Keratinocyte (primary cell): ENCODE measurements at regions not wholly inside any gene's neighbourhood (a gene's known extent, or its start where the extent isn't known, plus 50 kb on each side); places are given as distances from the start of the nearest gene placed in this dataset.

Source experiments
- DNase-seq: peaks from one replicate; pipeline ENCODE4 v3.0.0-alpha.2; 2011; ENCODE audit warnings: low read depth, missing footprints, low spot score
- FAIRE-seq: peaks from 2 replicates; lab custom pipeline; 2011; peaks lifted over from hg19 to GRCh38; lab: Jason Lieb, UNC
- H2AFZ ChIP-seq: 2 replicates; pipeline ENCODE4 v1.6.0; 2012; ENCODE audit warnings: low read length, control low read depth, inconsistent platforms; ENCODE audit not compliant: control insufficient read depth
- H3K27ac ChIP-seq: 2 replicates; pipeline ENCODE4 v1.5.1; 2011; ENCODE audit warnings: low read length; ENCODE audit not compliant: control insufficient read depth, insufficient read depth
- H3K27me3 ChIP-seq: 3 replicates; pipeline ENCODE4 v1.6.0; 2011; ENCODE audit warnings: low read length; ENCODE audit not compliant: control insufficient read depth, insufficient read depth; ENCODE audit errors: extremely low read depth
- H3K36me3 ChIP-seq, 2 experiments: 2 replicates in 1 of 2; 3 replicates in 1 of 2; pipeline ENCODE4 v1.5.1; 2011; ENCODE audit warnings: low read length in 2 of 2, mild to moderate bottlenecking in 1 of 2; ENCODE audit not compliant: control insufficient read depth in 2 of 2, insufficient read depth in 2 of 2; ENCODE audit errors: extremely low read depth in 1 of 2
- H3K4me1 ChIP-seq: 3 replicates; pipeline ENCODE4 v1.5.1; 2011; ENCODE audit warnings: low read length; ENCODE audit not compliant: control insufficient read depth, insufficient read depth; ENCODE audit errors: extremely low read depth
- H3K4me2 ChIP-seq: 3 replicates; pipeline ENCODE4 v1.6.0; 2011; ENCODE audit warnings: low read depth, low read length; ENCODE audit not compliant: control insufficient read depth, insufficient read depth; ENCODE audit errors: extremely low read depth
- H3K4me3 ChIP-seq, 3 experiments: fragments of 200-600 bp in 1 of 3; sonication (generic) in 1 of 3; 2 replicates in 2 of 3; 3 replicates in 1 of 3; pipeline ENCODE4 v1.5.1; 2011 to 2016; ENCODE audit warnings: low read length in 3 of 3, mild to moderate bottlenecking in 3 of 3, control low read depth in 2 of 3, inconsistent platforms in 1 of 3, low read depth in 1 of 3, mixed read lengths in 1 of 3, mixed run types in 1 of 3, moderate library complexity in 1 of 3; ENCODE audit not compliant: control insufficient read depth in 2 of 3, insufficient read depth in 2 of 3; ENCODE audit errors: extremely low read depth in 1 of 3
- H3K79me2 ChIP-seq: 2 replicates; pipeline ENCODE4 v1.6.0; 2012; ENCODE audit warnings: low read length; ENCODE audit not compliant: control insufficient read depth, insufficient read depth
- H3K9ac ChIP-seq: 3 replicates; pipeline ENCODE4 v1.6.0; 2011; ENCODE audit warnings: low read length; ENCODE audit not compliant: control insufficient read depth, insufficient read depth; ENCODE audit errors: extremely low read depth
- H3K9me1 ChIP-seq: 3 replicates; pipeline ENCODE4 v1.6.0; 2011; ENCODE audit warnings: low read length; ENCODE audit not compliant: control insufficient read depth, insufficient read depth; ENCODE audit errors: extremely low read depth
- H3K9me3 ChIP-seq: 2 replicates; pipeline ENCODE4 v1.5.1; 2012; ENCODE audit warnings: low read depth, low read length; ENCODE audit not compliant: control insufficient read depth
- H4K20me1 ChIP-seq: 3 replicates; pipeline ENCODE4 v1.6.0; 2011; ENCODE audit warnings: low read length; ENCODE audit not compliant: control insufficient read depth, insufficient read depth; ENCODE audit errors: extremely low read depth
- CTCF ChIP-seq, 3 experiments: IDR thresholded peaks in 1 of 3; conservative IDR thresholded peaks in 1 of 3; optimal IDR thresholded peaks in 1 of 3; 2 replicates in 2 of 3; 3 replicates in 1 of 3; pipeline versions ENCODE3 to v1.5.1; 2011; ENCODE audit warnings: low read length in 3 of 3, mild to moderate bottlenecking in 3 of 3, moderate library complexity in 2 of 3, control low read depth in 1 of 3, inconsistent platforms in 1 of 3; ENCODE audit not compliant: insufficient read depth in 2 of 3; ENCODE audit errors: extremely low read depth in 1 of 3
- EZH2 ChIP-seq: IDR thresholded peaks from one replicate; pipeline ENCODE4 v1.6.1; 2012; ENCODE audit warnings: inconsistent platforms, mild to moderate bottlenecking, low read length, moderate library complexity
- dilution Hi-C: fragments of 300-500 bp; cut with MboI; formaldehyde crosslinking; loops from one replicate; pipeline ENCODE4 v1.7.0; 2020; ENCODE audit warnings: low sequenced_read_pairs; ENCODE audit not compliant: extremely low pct_ligation_motif_present

DNA sequence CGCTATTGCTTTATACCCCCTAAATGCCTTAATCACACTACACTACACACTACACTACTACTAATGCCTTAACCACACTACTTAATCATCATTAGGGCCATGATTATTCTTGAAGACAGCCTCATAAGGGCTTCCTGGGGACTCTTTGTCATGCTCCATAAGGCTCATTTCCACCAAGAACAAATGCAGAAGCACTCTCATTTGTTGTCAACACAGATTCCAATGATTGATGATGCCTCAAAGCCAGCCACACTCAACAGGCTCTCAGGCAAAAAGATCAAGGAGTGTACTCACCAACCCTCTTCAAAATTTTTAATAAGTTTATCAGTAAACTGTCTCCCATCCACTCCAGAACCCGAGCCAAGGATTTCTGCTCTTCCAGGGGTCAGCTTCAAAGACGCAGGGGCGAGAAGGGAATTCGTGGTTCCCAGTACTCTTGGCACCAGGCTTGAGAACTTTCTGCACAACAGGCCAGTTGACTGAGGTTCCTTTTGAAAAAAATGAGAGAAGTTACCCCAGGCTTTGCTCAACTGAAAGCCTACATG is 204.7 kb upstream of the GUCY1A2 start:
- dilution Hi-C loops = no loop called here
- Histone ChIP-seq H2AFZ (no peak overlapping the region), H3K36me3 (no peaks in the 10 kb centered on the region), H3K27ac (no peak overlapping the region), H3K4me3 (no peak overlapping the region), H3K9me1 (no peaks in the 10 kb centered on the region), H3K9me3 (no peaks in the 10 kb centered on the region), H3K79me2 (no peaks in the 10 kb centered on the region), H3K27me3 (no peaks in the 10 kb centered on the region), H4K20me1 (no peaks in the 10 kb centered on the region), H3K4me2 (no peak overlapping the region), H3K4me1 (no peaks in the 10 kb centered on the region), H3K9ac (no peak overlapping the region)
- TF ChIP-seq CTCF (optimal IDR thresholded peaks at IDR 0.05 in 1 of 3, IDR thresholded peaks at IDR 0.05 in 1 of 3, conservative IDR thresholded peaks at IDR 0.05 in 1 of 3; ENCODE audit: extremely low read depth in 1 of 3, insufficient read depth in 2 of 3, low read length in 3 of 3) (no peak), EZH2 (no peak)
- FAIRE-seq (no peak), DNase-seq (no peak)

- Histone ChIP-seq H3K27me3 (no peaks in the 10 kb centered on the region), H3K79me2 (no peaks in the 10 kb centered on the region), H3K9ac (no peak overlapping the region), H3K4me1 (no peaks in the 10 kb centered on the region), H3K4me3 (no peak overlapping the region), H3K9me1 (no peaks in the 10 kb centered on the region), H3K4me2 (no peak overlapping the region), H3K27ac (no peak overlapping the region), H2AFZ (no peak overlapping the region), H3K36me3 (no peaks in the 10 kb centered on the region), H3K9me3 (no peaks in the 10 kb centered on the region), H4K20me1 (no peaks in the 10 kb centered on the region)
- TF ChIP-seq CTCF (optimal IDR thresholded peaks at IDR 0.05 in 1 of 3, IDR thresholded peaks at IDR 0.05 in 1 of 3, conservative IDR thresholded peaks at IDR 0.05 in 1 of 3; ENCODE audit: extremely low read depth in 1 of 3, insufficient read depth in 2 of 3, low read length in 3 of 3) (no peak), EZH2 (no peak)
- DNase-seq = no peak
- no peak for FAIRE-seq
- dilution Hi-C loops = no loop called here
Measured at GRCh38 chr11:107222431-107222830, 204.2 kb upstream of the GUCY1A2 start.
